Activated CD8-positive, alpha-beta T cell treated with anti-CD3 and anti-CD28 coated beads for 36 hours (primary cell): ENCODE measurements at regions not wholly inside any gene's neighbourhood (a gene's known extent, or its start where the extent isn't known, plus 50 kb on each side); places are given as distances from the start of the nearest gene placed in this dataset.

Experiments
- ATAC-seq: fragments of 200-7000 bp; cut with Tn5 transposase; one replicate; pipeline ENCODE4 v1.10.0; 2021; ENCODE audit warnings: mild to moderate bottlenecking, moderate library complexity
- CTCF ChIA-PET: fragments of 350-600 bp; sonication (Branson Sonifier 250); formaldehyde crosslinking; loops from one replicate; lab custom pipeline; 2021; ENCODE audit warnings: antibody characterized with exemption; lab: Charles Lee
- POLR2A ChIA-PET: fragments of 350-600 bp; sonication (Branson Sonifier 250); formaldehyde crosslinking; loops from one replicate; lab custom pipeline; 2021; ENCODE audit warnings: antibody characterized with exemption; lab: Charles Lee
- DNase-seq: peaks from one replicate; pipeline ENCODE4 v3.0.0-alpha.2; 2020
- H3K27ac Mint-ChIP-seq: one replicate; pipeline ENCODE4 v1.8.0; 2021; ENCODE audit warnings: mild to moderate bottlenecking, mixed read lengths
- H3K27me3 Mint-ChIP-seq: one replicate; pipeline ENCODE4 v1.8.0; 2021; ENCODE audit warnings: mixed read lengths
- H3K36me3 Mint-ChIP-seq: one replicate; pipeline ENCODE4 v1.8.0; 2021; ENCODE audit warnings: low read depth, mixed read lengths
- H3K4me1 Mint-ChIP-seq: one replicate; pipeline ENCODE4 v1.8.0; 2021; ENCODE audit warnings: low read depth, mixed read lengths
- H3K4me3 Mint-ChIP-seq: one replicate; pipeline ENCODE4 v1.8.0; 2021; ENCODE audit warnings: mild to moderate bottlenecking, moderate library complexity, mixed read lengths
- H3K9me3 Mint-ChIP-seq: one replicate; pipeline ENCODE4 v1.8.0; 2021; ENCODE audit warnings: mixed read lengths
- CTCF ChIP-seq: fragments of 200-600 bp; IDR thresholded peaks from one replicate; pipeline ENCODE4 v1.8.0; 2022; ENCODE audit warnings: antibody characterized with exemption, mild to moderate bottlenecking
- intact Hi-C: fragments of 100-400 bp; cut with micrococcal nuclease; formaldehyde crosslinking; loops from one replicate; pipeline ENCODE4 v1.10.0; 2022

GRCh38 chr3:86126552-86126951, 864.4 kb downstream of the VGLL3 start:
- ChIA-PET CTCF (no interaction called here), POLR2A (no interaction called here)
- intact Hi-C loops, result no loop called here
- no peaks in the 10 kb centered on the region for H3K36me3 Mint-ChIP-seq
- TF ChIP-seq CTCF, result no peak
- ATAC-seq (no peak), DNase-seq (no peak)
- no peak overlapping the region for H3K27ac Mint-ChIP-seq
- H3K4me3 Mint-ChIP-seq, result no peak overlapping the region
- no peaks in the 10 kb centered on the region for H3K9me3 Mint-ChIP-seq
- H3K4me1 Mint-ChIP-seq, result no peaks in the 10 kb centered on the region
- H3K27me3 Mint-ChIP-seq, result no peaks in the 10 kb centered on the region
